PC-9 (cell line): ENCODE measurements at regions not wholly inside any gene's neighbourhood (a gene's known extent, or its start where the extent isn't known, plus 50 kb on each side); places are given as distances from the start of the nearest gene placed in this dataset.

Experiments used
- EZH2 ChIP-seq: fragments of 200-600 bp; sonication (generic); IDR thresholded peaks from 2 replicates; pipeline ENCODE4 v1.8.0; 2017; ENCODE audit warnings: antibody characterized with exemption, low read depth
- TF ChIP-seq, protein P1 (sequence below): fragments of 200-600 bp; sonication (generic); conservative IDR thresholded peaks from 2 replicates; pipeline ENCODE4 v1.6.1; 2017; ENCODE audit warnings: mixed run types, antibody characterized with exemption, mild to moderate bottlenecking, moderate library complexity

GRCh38 chr5:73352649-73353230 is 95.8 kb downstream of the FOXD1 start:
- TF ChIP-seq, protein P1, sequence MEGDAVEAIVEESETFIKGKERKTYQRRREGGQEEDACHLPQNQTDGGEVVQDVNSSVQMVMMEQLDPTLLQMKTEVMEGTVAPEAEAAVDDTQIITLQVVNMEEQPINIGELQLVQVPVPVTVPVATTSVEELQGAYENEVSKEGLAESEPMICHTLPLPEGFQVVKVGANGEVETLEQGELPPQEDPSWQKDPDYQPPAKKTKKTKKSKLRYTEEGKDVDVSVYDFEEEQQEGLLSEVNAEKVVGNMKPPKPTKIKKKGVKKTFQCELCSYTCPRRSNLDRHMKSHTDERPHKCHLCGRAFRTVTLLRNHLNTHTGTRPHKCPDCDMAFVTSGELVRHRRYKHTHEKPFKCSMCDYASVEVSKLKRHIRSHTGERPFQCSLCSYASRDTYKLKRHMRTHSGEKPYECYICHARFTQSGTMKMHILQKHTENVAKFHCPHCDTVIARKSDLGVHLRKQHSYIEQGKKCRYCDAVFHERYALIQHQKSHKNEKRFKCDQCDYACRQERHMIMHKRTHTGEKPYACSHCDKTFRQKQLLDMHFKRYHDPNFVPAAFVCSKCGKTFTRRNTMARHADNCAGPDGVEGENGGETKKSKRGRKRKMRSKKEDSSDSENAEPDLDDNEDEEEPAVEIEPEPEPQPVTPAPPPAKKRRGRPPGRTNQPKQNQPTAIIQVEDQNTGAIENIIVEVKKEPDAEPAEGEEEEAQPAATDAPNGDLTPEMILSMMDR = no peak
- TF ChIP-seq EZH2 = no peak
